LNCAP (cell line): ENCODE measurements at regions not wholly inside any gene's neighbourhood (a gene's known extent, or its start where the extent isn't known, plus 50 kb on each side); places are given as distances from the start of the nearest gene placed in this dataset.

Source experiments
- CTCF ChIP-seq: fragments of 450-650 bp; IDR thresholded peaks from 2 replicates; pipeline ENCODE4 v1.5.1; 2017; ENCODE audit warnings: mild to moderate bottlenecking

- TF ChIP-seq CTCF, result no peak
These were observed 156.6 kb upstream of the SEMA3D start for GRCh38 chr7:85343484-85343883.

GRCh38 chr7:85342781-85343180 lies 155.9 kb upstream of the SEMA3D start:
- TF ChIP-seq CTCF, result no peak

GRCh38 chr7:85341973-85342372 lies 155.1 kb upstream of the SEMA3D start:
- no peak for TF ChIP-seq CTCF

- no peak for TF ChIP-seq CTCF
These were observed 154.3 kb upstream of the SEMA3D start for GRCh38 chr7:85341121-85341520.

- no peak for TF ChIP-seq CTCF
These were observed 149.2 kb upstream of the SEMA3D start for GRCh38 chr7:85336086-85336485.

GRCh38 chr7:85328456-85328998 lies 141.7 kb upstream of the SEMA3D start:
- TF ChIP-seq CTCF, result no peak

GRCh38 chr7:85324145-85324799 lies 137.4 kb upstream of the SEMA3D start:
- no peak for TF ChIP-seq CTCF

GRCh38 chr7:85322252-85322651 lies 135.4 kb upstream of the SEMA3D start:
- no peak for TF ChIP-seq CTCF
